T-cell (primary cell): ENCODE measurements at regions not wholly inside any gene's neighbourhood (a gene's known extent, or its start where the extent isn't known, plus 50 kb on each side); places are given as distances from the start of the nearest gene placed in this dataset.

Source experiments
- ATAC-seq, 4 experiments: fragments of 200-7000 bp in 3 of 4; fragments of 150-1000 bp in 1 of 4; cut with Tn5 transposase; replicated peaks in 1 of 4; 1 replicate in 3 of 4; 2 replicates in 1 of 4; pipeline ENCODE4 v1.10.0; 2021; ENCODE audit warnings: moderate library complexity in 3 of 4, mild to moderate bottlenecking in 2 of 4, moderate number of reproducible peaks in 1 of 4
- CTCF ChIA-PET, 2 donors: fragments of 300-600 bp; sonication (Branson Sonifier 250); formaldehyde crosslinking; loops; one replicate each; lab custom pipeline; 2022; ENCODE audit warnings: antibody characterized with exemption in 2 of 2; lab: Charles Lee
- POLR2A ChIA-PET, 2 donors: fragments of 300-600 bp; sonication (Branson Sonifier 250); formaldehyde crosslinking; loops; one replicate each; lab custom pipeline; 2022; ENCODE audit warnings: antibody characterized with exemption in 2 of 2; lab: Charles Lee
- DNase-seq, 35 experiments: peaks; one replicate each; pipeline versions ENCODE4 v3.0.0 to v3.0.0-alpha.2; 2013 to 2023
- H3K27ac ChIP-seq: one replicate; pipeline ENCODE4 v1.5.1; 2013; ENCODE audit warnings: low read length
- H3K27me3 ChIP-seq, 2 experiments: replicated peaks in 1 of 2; 1 replicate in 1 of 2; 2 replicates in 1 of 2; pipeline versions ENCODE4 v1.6.1 to v1.7.0; 2013; ENCODE audit warnings: low read length in 1 of 2, mixed read lengths in 1 of 2; ENCODE audit not compliant: control insufficient read depth in 2 of 2, insufficient read depth in 2 of 2; ENCODE audit errors: extremely low read depth in 1 of 2
- H3K36me3 ChIP-seq, 2 donors: 1 replicate in 1 of 2; 2 replicates in 1 of 2; pipeline versions ENCODE4 v1.6.1 to v1.7.0; 2013; ENCODE audit warnings: low read length in 1 of 2; ENCODE audit not compliant: control insufficient read depth in 2 of 2, insufficient read depth in 1 of 2; ENCODE audit errors: extremely low read depth in 1 of 2
- H3K4me1 ChIP-seq, 2 experiments: 1 replicate in 1 of 2; 2 replicates in 1 of 2; pipeline versions ENCODE4 v1.6.1 to v1.7.0; 2013; ENCODE audit warnings: low read length in 2 of 2, mixed read lengths in 1 of 2; ENCODE audit not compliant: insufficient read depth in 2 of 2, control insufficient read depth in 1 of 2; ENCODE audit errors: extremely low read depth in 1 of 2
- H3K4me3 ChIP-seq, 2 donors: 1 replicate in 1 of 2; 2 replicates in 1 of 2; pipeline versions ENCODE4 v1.5.1 to v1.7.0; 2013; ENCODE audit warnings: mild to moderate bottlenecking in 2 of 2, low read length in 1 of 2, moderate library complexity in 1 of 2; ENCODE audit not compliant: control insufficient read depth in 1 of 2; ENCODE audit errors: extremely low read depth in 1 of 2
- H3K9me3 ChIP-seq: 2 replicates; pipeline ENCODE4 v1.7.0; 2013
- H3K27ac Mint-ChIP-seq, 2 donors: one replicate each; pipeline ENCODE4 v1.8.0; 2020 to 2021; ENCODE audit warnings: mild to moderate bottlenecking in 2 of 2, mixed read lengths in 2 of 2
- H3K27me3 Mint-ChIP-seq, 2 donors: one replicate each; pipeline ENCODE4 v1.8.0; 2021 to 2022; ENCODE audit warnings: mixed read lengths in 2 of 2
- H3K36me3 Mint-ChIP-seq: one replicate; pipeline ENCODE4 v1.8.0; 2021; ENCODE audit warnings: mixed read lengths
- H3K4me1 Mint-ChIP-seq, 3 donors: one replicate each; pipeline ENCODE4 v1.8.0; 2020 to 2022; ENCODE audit warnings: mixed read lengths in 3 of 3, mild to moderate bottlenecking in 1 of 3
- H3K4me3 Mint-ChIP-seq, 3 donors: one replicate each; pipeline ENCODE4 v1.8.0; 2020 to 2022; ENCODE audit warnings: mild to moderate bottlenecking in 3 of 3, mixed read lengths in 3 of 3, moderate library complexity in 3 of 3
- H3K9me3 Mint-ChIP-seq, 3 donors: one replicate each; pipeline ENCODE4 v1.8.0; 2020 to 2022; ENCODE audit warnings: mixed read lengths in 3 of 3
- WGBS: methylation state at CpG from one replicate; pipeline ENCODE4 v1.1.5; 2013; ENCODE audit warnings: missing lambda C conversion rate; ENCODE audit not compliant: insufficient coverage; 5-methylcytosine and 5-hydroxymethylcytosine counted together

GRCh38 chr7:54964136-54964535 is 54.7 kb upstream of the EGFR start:
- H3K9me3 Mint-ChIP-seq = peaks cover 0 to 6% (median 4%) of the 10 kb centered on the region in 3 donors
- H3K4me3 Mint-ChIP-seq = no peak overlapping the region
- H3K4me3 ChIP-seq = no peak overlapping the region
- DNase-seq (no peak), ATAC-seq (no peak)
- H3K27me3 Mint-ChIP-seq = peaks cover 0 to 2% of the 10 kb centered on the region in 2 donors
- WGBS = no CpG with 5 or more reads among the region's 1 CpG
- no peaks in the 10 kb centered on the region for H3K4me1 ChIP-seq
- ChIA-PET POLR2A (interaction anchor here in 1 of 2 donors (0.6 kb wide), 1 partner anchor 1164 kb away, joined by 3 read pairs; no protein-coding TSS in a partner anchor), CTCF (no interaction called here)
- H3K4me1 Mint-ChIP-seq = no peaks in the 10 kb centered on the region
- H3K9me3 ChIP-seq = no peaks in the 10 kb centered on the region
- H3K27ac Mint-ChIP-seq = no peak overlapping the region
- no peaks in the 10 kb centered on the region for H3K36me3 Mint-ChIP-seq
- H3K36me3 ChIP-seq = no peaks in the 10 kb centered on the region
- H3K27ac ChIP-seq = no peak overlapping the region
- peaks cover 0 to 4% of the 10 kb centered on the region in 2 experiments for H3K27me3 ChIP-seq

GRCh38 chr7:54967377-54967776 is 51.4 kb upstream of the EGFR start:
- POLR2A ChIA-PET = no interaction called here

GRCh38 chr7:54968018-54968417 is 50.8 kb upstream of the EGFR start:
- H3K36me3 Mint-ChIP-seq = no peaks in the 10 kb centered on the region
- peaks cover 0 to 16% of the 10 kb centered on the region in 2 experiments for H3K27me3 ChIP-seq
- no peak overlapping the region for H3K4me3 ChIP-seq
- ChIA-PET CTCF (no interaction called here), POLR2A (no interaction called here)
- ATAC-seq = no peak
- no peak for DNase-seq
- peaks cover 0 to 12% (median 4%) of the 10 kb centered on the region in 3 donors for H3K9me3 Mint-ChIP-seq
- no peak overlapping the region for H3K4me3 Mint-ChIP-seq
- H3K4me1 Mint-ChIP-seq = no peaks in the 10 kb centered on the region
- no peaks in the 10 kb centered on the region for H3K4me1 ChIP-seq
- no peaks in the 10 kb centered on the region for H3K36me3 ChIP-seq
- H3K9me3 ChIP-seq = no peaks in the 10 kb centered on the region
- no peak overlapping the region for H3K27ac Mint-ChIP-seq
- WGBS = 43% methylated on average over 2 of the region's 6 CpGs
- H3K27ac ChIP-seq = no peak overlapping the region
- peaks cover 0 to 11% of the 10 kb centered on the region in 2 donors for H3K27me3 Mint-ChIP-seq

More at GRCh38 chr7:54967377-54967776, 51.4 kb upstream of the EGFR start:
- no peak overlapping the region for H3K4me3 Mint-ChIP-seq
- Histone ChIP-seq H3K27me3 (peaks cover 0 to 16% of the 10 kb centered on the region in 2 experiments), H3K36me3 (no peaks in the 10 kb centered on the region), H3K27ac (no peak overlapping the region), H3K4me1 (no peaks in the 10 kb centered on the region), H3K4me3 (no peak overlapping the region), H3K9me3 (no peaks in the 10 kb centered on the region)
- H3K27me3 Mint-ChIP-seq = peaks cover 0 to 8% of the 10 kb centered on the region in 2 donors
- H3K36me3 Mint-ChIP-seq = no peaks in the 10 kb centered on the region
- peaks cover 0 to 5% (median 4%) of the 10 kb centered on the region in 3 donors for H3K9me3 Mint-ChIP-seq
- CTCF ChIA-PET = no interaction called here
- DNase-seq = no peak
- H3K27ac Mint-ChIP-seq = no peak overlapping the region
- WGBS = 97% methylated on average over 3 of the region's 8 CpGs
- H3K4me1 Mint-ChIP-seq = no peaks in the 10 kb centered on the region
- no peak for ATAC-seq
